Hepatocyte (in vitro differentiated cells): ENCODE measurements at regions not wholly inside any gene's neighbourhood (a gene's known extent, or its start where the extent isn't known, plus 50 kb on each side); places are given as distances from the start of the nearest gene placed in this dataset.

Experiments used
- EZH2 ChIP-seq: fragments of 200-600 bp; sonication (generic); IDR thresholded peaks from 2 replicates; pipeline ENCODE4 v1.6.1; 2016; ENCODE audit warnings: antibody characterized with exemption, mild to moderate bottlenecking, borderline replicate concordance
- EZH2phosphoT487 ChIP-seq: fragments of 200-600 bp; sonication (generic); IDR thresholded peaks from one replicate; pipeline ENCODE4 v1.6.1; 2018; ENCODE audit warnings: antibody characterized with exemption, mild to moderate bottlenecking, low read depth, moderate library complexity; ENCODE audit not compliant: unreplicated experiment, severe bottlenecking
- TF ChIP-seq, protein P1 (sequence below): fragments of 200-600 bp; sonication (generic); IDR thresholded peaks from 2 replicates; pipeline ENCODE4 v1.5.1; 2016; ENCODE audit warnings: antibody characterized with exemption, mild to moderate bottlenecking; ENCODE audit not compliant: poor library complexity

DNA sequence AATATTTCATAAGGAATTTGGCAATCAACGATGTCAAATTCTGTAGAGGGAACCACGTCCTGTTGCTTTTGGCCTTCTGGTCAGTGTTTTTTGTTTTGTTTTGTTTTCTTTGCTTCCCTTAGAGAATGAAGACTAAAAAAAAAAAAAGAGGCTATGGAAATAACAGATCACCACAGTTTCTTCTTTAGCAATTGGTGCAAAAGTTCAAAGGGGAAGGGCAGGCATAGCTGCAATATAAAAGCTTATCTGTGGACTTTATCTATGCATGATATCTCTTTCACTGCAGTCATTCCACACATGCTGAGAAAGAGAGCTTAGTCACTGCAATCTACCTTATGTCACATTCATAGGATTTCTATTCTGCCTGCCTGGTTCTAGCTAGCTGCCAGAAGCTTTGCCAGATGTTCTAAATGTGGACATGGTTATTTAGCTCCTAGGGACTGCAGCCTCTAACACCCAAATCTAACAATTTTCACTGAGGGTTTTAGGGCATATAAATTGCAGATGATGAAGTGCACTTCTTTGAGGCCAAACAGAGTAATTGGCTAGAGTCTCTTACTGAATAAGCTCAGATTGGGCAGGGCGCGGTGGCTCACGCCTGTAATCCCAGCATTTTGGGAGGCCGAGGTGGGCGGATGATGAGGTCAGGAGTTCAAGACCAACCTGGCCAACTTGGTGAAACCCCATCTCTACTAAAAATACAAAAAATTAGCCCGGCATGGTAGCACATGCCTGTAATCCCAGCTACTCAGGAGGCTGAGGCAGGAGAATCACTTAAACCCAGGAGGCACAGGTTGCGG is 637.2 kb downstream of the NTRK3 start:
- TF ChIP-seq, protein P1, sequence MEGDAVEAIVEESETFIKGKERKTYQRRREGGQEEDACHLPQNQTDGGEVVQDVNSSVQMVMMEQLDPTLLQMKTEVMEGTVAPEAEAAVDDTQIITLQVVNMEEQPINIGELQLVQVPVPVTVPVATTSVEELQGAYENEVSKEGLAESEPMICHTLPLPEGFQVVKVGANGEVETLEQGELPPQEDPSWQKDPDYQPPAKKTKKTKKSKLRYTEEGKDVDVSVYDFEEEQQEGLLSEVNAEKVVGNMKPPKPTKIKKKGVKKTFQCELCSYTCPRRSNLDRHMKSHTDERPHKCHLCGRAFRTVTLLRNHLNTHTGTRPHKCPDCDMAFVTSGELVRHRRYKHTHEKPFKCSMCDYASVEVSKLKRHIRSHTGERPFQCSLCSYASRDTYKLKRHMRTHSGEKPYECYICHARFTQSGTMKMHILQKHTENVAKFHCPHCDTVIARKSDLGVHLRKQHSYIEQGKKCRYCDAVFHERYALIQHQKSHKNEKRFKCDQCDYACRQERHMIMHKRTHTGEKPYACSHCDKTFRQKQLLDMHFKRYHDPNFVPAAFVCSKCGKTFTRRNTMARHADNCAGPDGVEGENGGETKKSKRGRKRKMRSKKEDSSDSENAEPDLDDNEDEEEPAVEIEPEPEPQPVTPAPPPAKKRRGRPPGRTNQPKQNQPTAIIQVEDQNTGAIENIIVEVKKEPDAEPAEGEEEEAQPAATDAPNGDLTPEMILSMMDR = no peak
- no peak for TF ChIP-seq EZH2phosphoT487
- no peak for TF ChIP-seq EZH2
